Kidney capillary endothelial cell (primary cell): ENCODE measurements at regions not wholly inside any gene's neighbourhood (a gene's known extent, or its start where the extent isn't known, plus 50 kb on each side); places are given as distances from the start of the nearest gene placed in this dataset.
A peak's percentile ranks its signal among the peaks of the same experiment; 100 is the strongest.
"Not testable (repeated sequence)": the region's sequence is repeated elsewhere in the genome, so short reads cannot be mapped to it uniquely, and the experiment has no call there.

Source experiments
- DNase-seq: peaks from one replicate; pipeline ENCODE4 v3.0.0-alpha.2; 2018; ENCODE audit warnings: low spot score

DNA sequence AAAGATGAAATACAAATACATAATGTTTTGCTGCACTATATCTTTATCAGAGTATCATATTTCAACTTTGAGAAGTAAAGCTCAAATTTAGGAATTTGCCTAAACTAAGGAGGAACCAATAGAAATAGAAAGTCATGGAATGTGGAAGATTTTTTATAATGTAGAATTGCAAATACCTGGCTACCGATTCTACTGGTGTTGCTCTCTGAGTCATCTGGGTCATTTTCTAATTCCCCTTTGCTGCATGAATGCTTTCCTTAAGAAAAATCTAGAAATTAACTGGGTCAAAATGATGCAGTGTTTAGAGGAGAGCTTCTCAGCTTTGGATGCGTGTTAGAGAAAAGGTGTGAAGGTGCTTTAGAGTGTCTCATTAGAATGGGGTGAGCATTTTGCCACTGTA is 568.9 kb upstream of the ANKRD30A start:
- no peak for DNase-seq

DNA sequence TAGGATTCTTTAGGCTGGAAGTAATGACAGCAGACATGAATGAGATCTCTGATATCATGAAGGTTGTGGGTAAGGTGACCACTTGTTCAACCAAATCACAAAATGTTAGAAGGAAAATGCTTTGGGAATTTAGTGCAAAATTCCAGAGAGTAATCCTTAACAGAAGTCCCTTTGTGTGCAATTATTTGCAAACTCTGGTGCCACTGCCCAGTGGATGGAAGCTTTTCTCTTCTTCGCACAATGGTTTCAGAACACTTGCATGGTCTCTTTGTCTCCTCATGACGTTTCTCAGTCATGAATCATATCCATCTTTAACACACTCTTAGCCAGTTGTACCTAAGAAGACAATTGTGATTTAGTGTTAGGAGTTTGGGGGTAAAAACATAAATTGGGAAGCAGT is 570.4 kb upstream of the ANKRD30A start:
- DNase-seq = no peak

DNA sequence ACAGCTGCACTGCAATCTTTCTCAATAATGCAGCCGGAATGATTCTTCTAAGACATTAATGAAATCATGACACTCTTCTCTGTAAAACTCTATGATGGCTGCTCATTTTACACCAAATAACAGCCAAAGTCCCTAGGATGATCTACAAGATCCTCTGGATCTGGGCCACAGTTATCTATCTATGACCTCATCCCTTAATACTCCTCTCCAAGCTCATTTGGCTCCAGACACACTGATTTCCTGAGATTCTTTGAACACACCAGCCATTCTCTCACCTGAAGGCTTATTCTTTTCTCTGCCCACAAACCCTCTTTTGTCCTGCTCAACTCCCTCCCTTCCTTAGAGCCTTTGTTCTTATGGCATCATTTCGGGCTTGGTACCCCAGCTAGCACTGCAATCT is 577.4 kb upstream of the ANKRD30A start:
- no peak for DNase-seq

DNA sequence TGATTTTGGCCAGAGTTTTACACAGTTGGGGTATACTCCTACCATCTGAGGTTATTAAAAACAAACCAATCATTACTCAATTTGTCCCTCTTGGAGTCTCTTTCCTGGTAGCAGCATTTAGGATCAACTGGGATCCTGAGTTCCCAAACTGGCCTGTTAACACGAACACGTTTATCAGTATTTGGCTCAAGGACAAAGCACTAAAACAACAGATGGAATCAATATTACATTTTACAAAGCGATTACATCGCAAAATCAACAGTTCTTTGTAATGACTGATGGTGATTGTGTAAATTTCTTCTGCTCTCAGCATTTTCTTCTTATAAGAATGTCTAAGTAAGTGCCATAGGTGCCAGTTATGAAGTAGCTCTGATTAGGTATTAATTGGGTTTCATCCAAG is 582.9 kb upstream of the ANKRD30A start:
- no peak for DNase-seq

DNA sequence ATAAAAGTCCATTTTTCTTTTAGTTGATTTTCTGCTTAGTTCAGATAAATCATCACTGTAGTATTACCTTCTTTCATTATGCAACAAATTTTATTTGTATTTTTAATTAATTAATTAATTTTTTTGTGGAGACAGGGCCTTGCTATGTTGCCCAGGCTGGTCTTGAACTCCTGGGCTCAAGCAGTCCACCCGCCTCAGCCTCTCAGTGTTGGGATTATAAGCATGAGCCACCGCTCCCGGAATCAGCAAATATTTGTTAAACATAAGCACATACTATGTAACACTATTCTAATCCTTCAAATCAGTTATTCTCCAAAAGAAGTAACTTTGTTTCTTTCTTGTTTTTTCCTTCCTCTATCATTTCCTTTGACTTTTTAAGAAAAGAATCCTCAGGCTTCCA is 584.8 kb upstream of the ANKRD30A start:
- no peak for DNase-seq

DNA sequence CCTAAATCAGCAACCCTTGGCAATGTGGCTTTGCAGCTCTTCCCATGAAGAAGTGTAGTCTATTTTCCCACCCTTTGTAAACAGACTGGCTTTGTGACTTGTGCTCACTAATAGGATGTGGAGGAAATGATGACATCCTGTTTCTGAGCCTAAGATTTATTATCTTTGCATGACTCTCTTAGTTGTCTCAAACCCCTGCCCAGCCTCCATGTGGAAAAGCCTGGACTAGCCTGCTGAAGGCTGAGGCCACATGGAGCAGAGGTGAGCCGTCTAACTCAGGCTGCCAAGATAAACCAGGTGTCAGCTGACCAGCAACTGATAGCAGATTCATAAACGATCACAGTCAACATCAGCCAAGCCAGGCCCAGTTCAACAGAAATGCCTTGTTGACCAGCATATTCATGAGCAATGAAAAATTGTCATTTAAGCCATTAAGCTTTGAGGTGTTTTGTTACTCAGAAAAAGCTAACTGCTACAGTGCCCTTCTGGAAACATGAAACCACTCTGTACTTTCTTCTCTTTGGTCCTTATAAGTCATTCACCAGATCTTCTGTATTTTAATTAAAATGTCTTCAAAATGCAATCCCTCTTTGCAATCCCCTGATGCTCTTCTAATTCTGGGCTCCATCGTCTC is 586.3 kb upstream of the ANKRD30A start:
- peak; percentile 93 for DNase-seq

DNA sequence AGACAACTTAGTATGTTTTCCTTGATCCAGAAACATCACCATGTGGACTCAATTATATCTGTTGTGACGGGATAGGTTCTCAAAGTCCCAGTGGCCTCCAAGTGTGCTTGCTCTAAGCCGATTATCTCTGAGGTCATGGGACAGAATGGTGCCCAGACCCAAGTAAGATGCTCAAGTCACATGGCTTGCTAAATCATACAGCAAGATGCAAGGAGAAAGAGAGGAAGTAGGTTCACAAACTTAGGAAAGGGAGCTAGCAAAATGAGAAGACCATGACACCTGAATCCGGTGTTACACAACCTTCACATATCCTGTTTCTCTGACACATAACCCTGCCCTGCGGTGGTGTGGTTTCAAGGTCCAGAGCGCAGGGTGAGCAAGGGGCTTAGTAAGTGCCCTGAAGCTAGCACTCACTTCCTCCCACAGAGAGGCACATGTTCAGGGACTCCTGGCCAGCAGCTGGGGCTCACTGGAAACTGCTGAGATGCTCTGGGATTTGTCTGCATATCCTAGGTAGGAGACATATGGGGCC is 590.9 kb upstream of the ANKRD30A start:
- peak; percentile 84 for DNase-seq

DNA sequence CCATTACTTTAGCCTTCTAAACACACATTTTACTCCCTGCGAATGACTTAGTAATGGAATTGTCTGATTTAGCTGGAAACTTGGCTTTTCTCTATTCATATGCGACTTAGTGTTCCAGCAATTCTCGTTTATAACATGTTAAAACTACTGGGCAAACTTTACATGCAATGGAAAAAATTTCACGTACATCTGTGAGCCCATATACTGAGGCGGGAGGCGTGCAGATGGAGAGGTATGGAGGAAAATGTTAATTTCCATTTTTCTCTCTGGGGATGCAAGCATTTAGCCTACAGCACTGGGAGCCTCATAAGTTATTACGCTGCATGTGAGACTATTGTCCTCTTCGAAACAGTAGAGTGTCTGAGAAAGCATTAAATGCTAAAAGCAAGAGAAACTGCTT is 591.5 kb upstream of the ANKRD30A start:
- no peak for DNase-seq

DNA sequence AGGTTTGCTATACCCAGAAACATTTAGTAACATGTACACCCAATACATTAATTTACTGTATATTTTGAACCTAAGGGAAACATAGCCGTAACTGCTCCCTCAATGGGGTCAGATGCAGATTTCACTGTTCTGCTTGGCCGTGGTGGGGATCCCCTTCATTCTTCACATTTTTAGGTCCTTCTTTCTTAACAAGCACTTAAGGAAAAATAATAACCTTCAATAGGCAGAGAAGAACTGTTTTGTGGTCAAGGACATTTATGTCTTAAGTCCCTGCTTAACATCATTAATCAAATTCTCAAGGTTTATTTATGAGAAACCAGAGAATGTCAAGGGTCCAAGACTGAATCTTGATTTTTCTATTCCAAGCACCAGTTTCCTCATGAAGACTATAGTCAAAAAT is 592.1 kb upstream of the ANKRD30A start:
- no peak for DNase-seq

DNA sequence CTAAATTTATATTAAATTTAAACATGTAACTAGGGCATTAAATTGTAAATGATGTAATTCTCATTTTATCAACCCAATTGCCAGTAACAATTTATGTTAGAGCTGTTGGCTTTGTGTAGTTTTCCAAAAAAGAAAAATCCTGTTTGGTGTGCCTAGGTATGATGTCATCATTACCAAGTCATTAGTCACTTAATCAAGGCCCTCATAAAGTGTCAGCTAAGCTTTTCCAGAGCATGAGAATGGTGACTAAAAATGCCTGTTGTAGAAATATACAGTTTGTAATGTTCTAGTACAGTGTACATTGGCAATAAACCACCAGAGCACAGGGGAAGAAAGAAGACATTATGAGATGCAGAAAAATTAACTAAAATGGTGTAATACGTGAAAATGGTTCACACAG is 593.8 kb upstream of the ANKRD30A start:
- DNase-seq = peak; percentile 32

DNA sequence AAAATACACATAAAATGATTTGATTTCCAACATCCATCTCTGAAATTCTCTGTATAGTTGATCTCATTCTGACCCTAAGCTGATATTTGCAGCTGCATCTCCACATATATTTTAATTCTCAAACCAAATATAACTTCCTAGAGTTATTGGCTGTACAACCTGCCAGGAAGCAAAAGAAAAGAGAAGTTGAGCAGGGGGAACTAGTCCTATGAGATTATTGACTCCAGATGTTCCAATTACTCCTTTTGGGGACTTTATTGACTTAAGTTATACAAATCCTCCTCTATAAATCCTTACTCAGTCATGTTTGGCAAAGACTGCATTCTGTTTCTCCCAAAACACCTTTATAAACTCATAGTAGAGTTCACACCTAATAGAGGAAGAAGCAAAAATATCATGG is 599.4 kb upstream of the ANKRD30A start:
- no peak for DNase-seq

DNA sequence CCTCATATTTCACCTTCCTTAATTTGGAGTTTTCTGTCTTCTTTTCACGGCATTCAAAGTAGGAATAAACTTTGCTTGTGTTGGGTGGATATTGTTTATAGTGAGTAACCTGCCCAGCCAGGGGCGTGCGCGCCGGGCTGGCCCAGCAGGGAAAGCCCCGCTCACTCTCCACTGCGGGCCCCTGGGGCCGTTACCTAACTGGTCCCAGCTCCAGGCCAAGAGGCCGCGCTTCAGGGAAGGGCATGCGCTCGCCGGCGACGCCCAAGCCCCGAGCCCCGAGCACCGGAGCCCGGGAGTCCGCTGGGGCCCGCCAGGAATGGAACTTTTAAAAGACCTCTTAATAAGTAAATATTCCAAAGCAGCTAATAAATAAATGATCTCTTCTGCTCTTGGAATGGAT is 601.3 kb upstream of the ANKRD30A start:
- not testable (repeated sequence) for DNase-seq

DNA sequence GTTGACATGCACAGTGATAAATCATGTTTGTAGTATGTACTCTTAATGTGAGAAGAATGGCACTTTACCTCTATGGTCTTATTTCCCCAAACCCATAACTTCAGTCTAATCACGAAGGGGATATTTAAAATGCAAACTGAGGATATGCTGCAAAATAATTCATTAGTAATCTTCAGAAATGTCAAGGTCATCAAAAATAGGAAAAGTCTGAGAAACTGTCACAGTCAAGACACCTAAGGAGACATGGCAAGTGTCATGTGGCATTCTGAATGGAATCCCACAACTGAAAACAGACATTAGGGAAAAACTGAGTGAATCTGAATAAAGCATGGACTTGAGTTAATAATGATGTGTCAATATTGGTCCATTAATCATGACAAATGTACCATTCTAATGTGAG is 605.5 kb upstream of the ANKRD30A start:
- DNase-seq = no peak

DNA sequence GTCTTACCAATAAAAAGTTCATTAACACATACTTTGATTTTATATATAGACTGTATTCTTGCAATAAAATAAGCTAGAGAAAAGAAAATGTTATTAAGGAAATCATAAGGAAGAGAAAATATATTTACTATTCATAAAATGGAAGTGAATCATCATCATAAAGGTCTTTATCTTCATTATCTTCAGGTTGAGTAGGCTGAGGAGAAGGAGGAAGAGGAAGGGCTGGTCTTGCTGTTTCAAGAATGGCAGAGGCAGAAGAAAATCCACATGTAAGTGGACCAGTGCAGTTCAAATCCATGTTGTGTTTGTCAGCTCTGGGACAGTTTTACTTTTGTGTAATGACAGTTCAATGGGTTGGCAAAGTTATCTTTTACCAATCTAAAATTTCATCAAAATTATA is 609.1 kb upstream of the ANKRD30A start:
- DNase-seq = no peak

DNA sequence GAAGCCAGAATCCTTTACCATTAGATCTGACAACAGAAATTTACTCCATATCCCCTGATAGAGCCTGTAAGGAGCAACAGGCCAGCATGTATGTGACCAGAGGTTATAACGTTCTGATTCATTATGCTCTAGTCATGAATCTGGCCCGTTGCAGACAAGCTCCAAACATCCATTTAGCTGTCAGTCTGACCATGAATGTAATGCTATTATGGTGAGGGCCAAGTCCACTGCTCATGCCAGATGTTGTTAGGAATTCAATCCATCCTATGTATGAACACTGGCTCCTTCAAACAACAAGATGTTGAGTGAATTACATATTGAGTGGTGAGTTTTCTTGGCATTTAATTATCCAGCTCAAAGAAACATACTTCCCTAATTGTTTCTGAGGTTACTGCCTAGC is 610.1 kb upstream of the ANKRD30A start:
- no peak for DNase-seq

DNA sequence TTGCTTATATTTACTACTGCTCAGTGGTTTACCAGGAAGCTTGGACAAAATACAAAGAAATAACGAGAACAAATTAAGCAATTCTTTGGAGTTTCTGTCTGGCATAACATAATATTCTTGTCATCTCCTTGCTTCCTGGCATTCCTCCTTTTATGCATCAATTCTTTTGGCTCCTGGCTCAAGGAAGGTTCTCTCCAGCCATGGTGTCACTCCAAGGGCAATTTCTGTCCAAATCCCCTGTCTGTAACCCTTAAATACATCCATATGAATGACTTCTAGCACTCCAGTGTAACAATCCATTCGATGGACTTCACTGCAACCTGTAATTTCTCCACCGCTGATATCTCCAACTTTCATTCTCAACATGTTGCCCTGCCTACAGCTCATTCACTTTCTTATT is 617.7 kb upstream of the ANKRD30A start:
- DNase-seq = no peak

DNA sequence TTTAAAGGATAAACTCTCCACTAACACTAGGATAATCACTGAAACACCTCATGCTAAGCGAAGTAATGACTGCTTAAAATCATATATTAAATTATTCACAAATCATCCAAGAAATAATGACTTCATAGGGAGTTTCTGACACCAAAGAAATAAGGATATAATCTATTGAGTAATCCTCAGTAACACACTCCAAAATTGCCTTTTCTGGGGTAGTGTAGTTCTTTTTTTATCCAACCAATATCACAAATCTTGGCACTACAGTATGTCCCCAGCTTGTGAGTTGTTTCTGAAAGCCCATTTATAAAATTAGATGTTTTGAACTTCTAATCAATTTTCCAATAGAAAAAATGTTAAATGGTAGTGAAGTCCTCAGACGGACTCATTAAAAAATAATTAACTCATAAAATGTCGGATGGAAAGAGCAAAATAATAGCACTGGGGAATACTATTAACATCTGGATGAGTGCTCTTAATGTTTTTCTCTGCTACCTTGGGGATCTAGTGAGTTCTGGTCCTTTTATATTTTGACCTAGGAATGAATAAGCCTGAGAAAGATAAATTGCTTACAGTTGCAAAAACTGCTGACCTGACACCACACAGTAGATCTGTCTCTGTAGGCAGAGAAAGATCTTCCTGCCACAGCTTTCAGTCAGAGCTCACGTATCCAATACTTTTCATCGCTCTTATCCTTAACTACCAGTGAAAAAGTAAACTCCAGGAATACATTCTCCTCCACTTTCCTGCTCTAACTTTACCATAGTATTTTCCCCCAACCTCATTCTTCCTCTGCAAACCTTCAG is 618.5 kb upstream of the ANKRD30A start:
- no peak for DNase-seq

DNA sequence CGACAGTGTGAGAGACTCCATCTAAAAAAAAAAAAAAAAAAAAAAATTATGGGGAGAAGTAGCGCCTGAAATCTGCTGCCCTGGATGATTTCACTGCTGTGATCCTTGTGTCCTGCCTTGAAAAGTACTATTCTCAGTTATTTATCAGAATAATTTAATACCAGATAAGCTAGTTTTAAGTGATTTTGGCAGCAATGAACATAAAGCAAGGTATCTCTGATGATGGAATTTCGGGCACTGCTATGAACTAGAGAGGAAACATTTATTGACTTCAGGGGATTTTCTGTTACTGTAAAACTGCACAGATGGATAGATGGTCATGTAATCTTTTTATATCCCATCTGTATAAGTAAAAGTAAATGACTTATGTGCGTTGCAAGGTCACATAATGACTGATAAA is 619.1 kb upstream of the ANKRD30A start:
- DNase-seq = no peak

DNA sequence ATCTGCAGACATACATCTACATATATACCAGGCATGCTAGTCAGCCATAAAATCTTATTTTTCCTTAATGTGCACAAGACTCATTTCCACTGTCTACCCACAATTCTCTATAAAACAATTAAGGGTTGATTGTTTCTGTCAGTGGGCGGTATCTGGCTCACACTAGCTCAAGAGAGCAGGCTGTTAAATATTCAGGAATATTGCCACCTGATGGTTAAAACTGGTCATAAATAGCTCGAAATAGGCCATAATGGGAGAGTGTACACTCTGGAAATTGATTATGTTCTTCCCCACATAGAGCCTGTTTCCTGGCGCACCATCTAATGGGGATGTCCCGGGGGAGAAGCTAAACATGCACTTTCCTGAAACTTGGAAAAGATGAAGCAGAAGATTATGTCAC is 620.6 kb upstream of the ANKRD30A start:
- DNase-seq = no peak

DNA sequence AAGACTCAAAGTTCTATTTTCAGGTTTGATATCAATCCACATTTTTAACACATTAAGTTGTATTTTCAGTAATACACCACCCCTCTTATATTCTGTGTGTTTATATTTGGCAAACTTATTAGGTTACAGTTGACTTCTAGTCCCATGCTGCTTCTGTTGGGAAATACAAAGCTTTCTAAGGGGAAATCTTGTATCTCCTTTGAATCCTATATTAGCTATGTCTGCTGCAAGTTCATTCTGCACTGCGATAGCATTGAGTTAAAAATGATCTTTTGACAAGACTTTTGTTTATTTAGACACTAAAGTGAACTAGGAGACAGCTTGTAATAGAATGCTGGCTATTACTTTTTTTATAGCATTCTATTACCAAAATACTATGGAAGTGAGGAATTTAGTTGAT is 625.1 kb upstream of the ANKRD30A start:
- no peak for DNase-seq

DNA sequence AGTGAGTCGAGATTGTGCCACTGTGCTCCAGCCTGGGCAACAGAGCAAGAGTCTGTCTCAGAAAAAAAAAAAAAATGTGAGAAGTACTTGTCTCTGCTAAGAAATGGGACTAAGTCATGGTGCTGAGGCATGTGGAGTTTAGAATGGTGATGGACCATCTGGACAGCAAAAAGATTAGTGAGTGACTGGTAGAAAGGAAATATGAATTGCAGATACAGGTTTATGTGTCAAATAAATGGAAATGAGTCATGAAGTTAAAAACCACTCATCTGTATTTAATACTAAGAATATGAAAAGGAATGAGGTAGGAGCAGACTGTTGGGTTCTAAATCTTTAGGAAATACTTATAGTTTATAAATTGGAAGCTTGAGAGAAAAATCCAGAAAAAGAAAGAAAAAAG is 625.7 kb upstream of the ANKRD30A start:
- peak; percentile 34 for DNase-seq

DNA sequence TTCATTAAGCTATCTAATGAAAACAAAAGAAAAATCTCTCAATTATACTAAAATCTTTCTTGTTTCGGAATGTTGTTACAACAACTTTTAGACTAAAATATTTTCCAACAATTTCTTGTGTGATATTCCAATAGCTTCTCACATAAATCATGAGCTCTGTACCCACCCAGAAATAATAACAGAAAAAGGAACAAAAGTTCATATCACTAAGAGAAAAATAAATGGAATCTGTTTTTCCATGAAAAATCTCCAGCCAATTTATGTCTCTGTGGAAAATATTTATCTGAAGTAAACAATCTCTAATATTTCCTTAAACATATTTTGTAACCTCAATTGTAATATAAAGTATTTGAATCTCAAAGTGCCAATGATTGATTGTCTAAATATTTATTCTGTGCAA is 628.6 kb upstream of the ANKRD30A start:
- no peak for DNase-seq

DNA sequence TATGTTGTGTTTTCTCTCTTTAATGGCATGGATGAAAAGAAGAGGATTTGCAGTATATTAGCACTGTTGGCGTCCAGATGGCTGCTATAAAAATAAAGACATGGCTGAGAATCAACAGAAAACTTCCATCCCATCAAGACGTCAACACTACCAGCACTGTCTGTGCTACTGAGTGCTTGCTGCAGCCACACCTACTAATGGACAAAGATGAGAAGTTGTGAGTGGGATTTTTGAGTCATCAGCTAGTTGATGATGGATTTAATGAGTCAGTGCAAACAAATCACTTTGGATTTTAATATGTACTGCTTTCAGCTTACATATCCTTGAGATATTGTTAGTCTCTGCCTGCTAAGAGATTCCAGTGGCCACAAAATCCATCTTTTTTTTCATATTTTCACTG is 631.0 kb upstream of the ANKRD30A start:
- peak; percentile 53 for DNase-seq

DNA sequence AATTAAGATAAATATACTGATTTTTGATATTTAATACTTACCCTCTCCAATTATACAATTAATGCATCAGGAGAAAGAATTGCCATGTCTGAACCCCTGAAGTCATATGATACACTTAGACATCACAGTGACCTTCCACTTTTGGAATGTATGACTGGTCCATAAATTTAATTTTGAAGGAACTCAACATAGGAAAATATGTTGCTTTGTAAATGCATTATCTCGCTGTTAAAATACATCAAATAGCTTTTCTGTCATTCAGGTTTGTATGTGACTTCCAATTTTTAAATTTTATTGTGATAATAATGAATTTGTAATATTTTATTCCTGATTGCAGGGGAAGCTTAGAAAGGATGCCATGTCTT is 631.9 kb upstream of the ANKRD30A start:
- DNase-seq = no peak
